IMR-90 (cell line): ENCODE measurements at regions not wholly inside any gene's neighbourhood (a gene's known extent, or its start where the extent isn't known, plus 50 kb on each side); places are given as distances from the start of the nearest gene placed in this dataset.

Experiments used
- ATAC-seq: fragments of 200-7000 bp; cut with Tn5 transposase; 2 replicates; pipeline ENCODE4 v1.9.1; 2020; ENCODE audit warnings: low read depth, mild to moderate bottlenecking, moderate library complexity
- BruUV-seq: library from RNA; stranded (reverse); fragments of 400-500 nt; replicated peaks from 2 replicates; lab custom pipeline; 2021; lab: Mats Ljungman, UMichigan
- CTCF ChIA-PET: fragments of 300-600 bp; formaldehyde crosslinking; extraction: SDS; loops from one replicate; lab custom pipeline; 2021; ENCODE audit warnings: antibody characterized with exemption; lab: Yijun Ruan, JAX
- POLR2A ChIA-PET: fragments of 300-600 bp; sonication (Branson Sonifier 250); formaldehyde crosslinking; loops from one replicate; lab custom pipeline; 2022; ENCODE audit warnings: antibody characterized with exemption; ENCODE audit not compliant: unreplicated experiment; lab: Charles Lee
- DNase-seq: peaks from one replicate; pipeline ENCODE4 v3.0.0; 2013
- H2AFZ ChIP-seq: replicated peaks from 2 replicates; pipeline ENCODE3; 2013; ENCODE audit warnings: low read length, mild to moderate bottlenecking; ENCODE audit not compliant: poor library complexity
- H2AK5ac ChIP-seq: 2 replicates; pipeline ENCODE4 v1.6.1; 2013; ENCODE audit warnings: low read depth, low read length, inconsistent platforms
- H2AK9ac ChIP-seq: replicated peaks from 2 replicates; pipeline ENCODE3; 2013; ENCODE audit warnings: mild to moderate bottlenecking, low read depth, low read length, moderate library complexity; ENCODE audit not compliant: poor library complexity
- H2BK120ac ChIP-seq: 2 replicates; pipeline ENCODE4 v1.6.1; 2013; ENCODE audit warnings: low read depth, low read length, inconsistent platforms
- H2BK15ac ChIP-seq: 3 replicates; pipeline ENCODE4 v1.6.1; 2013; ENCODE audit warnings: low read depth, low read length, inconsistent platforms
- H2BK20ac ChIP-seq: 2 replicates; pipeline ENCODE4 v1.6.1; 2013; ENCODE audit warnings: low read depth, mild to moderate bottlenecking, inconsistent platforms, low read length, moderate library complexity
- H2BK5ac ChIP-seq: 2 replicates; pipeline ENCODE4 v1.6.1; 2013; ENCODE audit warnings: mild to moderate bottlenecking, low read depth, low read length, inconsistent platforms; ENCODE audit not compliant: poor library complexity, severe bottlenecking
- H3K14ac ChIP-seq: replicated peaks from 2 replicates; pipeline ENCODE4 v1.6.1; 2013; ENCODE audit warnings: low read depth, low read length, inconsistent platforms
- H3K18ac ChIP-seq: 2 replicates; pipeline ENCODE4 v1.6.1; 2013; ENCODE audit warnings: low read depth, low read length, control low read depth
- H3K23ac ChIP-seq: 2 replicates; pipeline ENCODE4 v1.6.1; 2013; ENCODE audit warnings: low read depth, low read length, inconsistent platforms
- H3K27ac ChIP-seq: 2 replicates; pipeline ENCODE4 v1.5.1; 2013; ENCODE audit warnings: mild to moderate bottlenecking, control low read depth, low read length; ENCODE audit not compliant: insufficient read depth
- H3K27me3 ChIP-seq: 2 replicates; pipeline ENCODE4 v1.6.1; 2013; ENCODE audit warnings: low read length; ENCODE audit not compliant: control insufficient read depth, insufficient read depth
- H3K36me3 ChIP-seq: 2 replicates; pipeline ENCODE4 v1.6.1; 2013; ENCODE audit warnings: low read length, mixed read lengths; ENCODE audit not compliant: control insufficient read depth, insufficient read depth
- H3K4ac ChIP-seq: 2 replicates; pipeline ENCODE4 v1.6.1; 2013; ENCODE audit warnings: low read depth, low read length, inconsistent platforms
- H3K4me1 ChIP-seq: 2 replicates; pipeline ENCODE4 v1.6.1; 2013; ENCODE audit warnings: low read length, mixed read lengths; ENCODE audit not compliant: control insufficient read depth, insufficient read depth
- H3K4me2 ChIP-seq: 2 replicates; pipeline ENCODE4 v1.6.1; 2013; ENCODE audit warnings: low read depth, mild to moderate bottlenecking, control low read depth, low read length, moderate library complexity
- H3K4me3 ChIP-seq: 2 replicates; pipeline ENCODE4 v1.5.1; 2013; ENCODE audit warnings: low read depth, mild to moderate bottlenecking, control low read depth, low read length, moderate library complexity; ENCODE audit not compliant: insufficient read depth
- H3K56ac ChIP-seq: 2 replicates; pipeline ENCODE4 v1.6.1; 2013; ENCODE audit warnings: low read length, inconsistent platforms; ENCODE audit not compliant: insufficient read depth; ENCODE audit errors: extremely low read depth
- H3K79me1 ChIP-seq, 2 experiments: 2 replicates each; pipeline ENCODE4 v1.6.1; 2013; ENCODE audit warnings: low read length in 2 of 2, inconsistent platforms in 1 of 2, low read depth in 1 of 2
- H3K9ac ChIP-seq: 2 replicates; pipeline ENCODE4 v1.6.1; 2013; ENCODE audit warnings: low read depth, low read length, control low read depth
- H3K9me1 ChIP-seq: 2 replicates; pipeline ENCODE4 v1.6.1; 2013; ENCODE audit warnings: low read length, inconsistent platforms; ENCODE audit not compliant: insufficient read depth
- H3K9me3 ChIP-seq: 2 replicates; pipeline ENCODE4 v1.6.1; 2013; ENCODE audit warnings: low read length; ENCODE audit not compliant: control insufficient read depth, insufficient read depth
- H4K20me1 ChIP-seq: 2 replicates; pipeline ENCODE4 v1.6.1; 2013; ENCODE audit warnings: low read length, inconsistent platforms; ENCODE audit not compliant: insufficient read depth
- H4K5ac ChIP-seq: 2 replicates; pipeline ENCODE4 v1.6.1; 2013; ENCODE audit warnings: mild to moderate bottlenecking, low read depth, low read length, control low read depth
- H4K8ac ChIP-seq, 2 experiments: 2 replicates each; pipeline ENCODE4 v1.6.1; 2013; ENCODE audit warnings: low read depth in 2 of 2, low read length in 2 of 2, control low read depth in 1 of 2, inconsistent platforms in 1 of 2
- H4K91ac ChIP-seq: 2 replicates; pipeline ENCODE4 v1.6.1; 2013; ENCODE audit warnings: low read depth, low read length, inconsistent platforms; ENCODE audit not compliant: insufficient read depth
- BHLHE40 ChIP-seq: fragments of 150-350 bp; IDR thresholded peaks from 2 replicates; pipeline ENCODE4 v1.6.1; 2016; ENCODE audit warnings: mild to moderate bottlenecking, low read depth, low read length
- CHD1 ChIP-seq: IDR thresholded peaks from 2 replicates; pipeline ENCODE4 v1.6.1; 2012; ENCODE audit warnings: low read depth, low read length, improper control_type of control experiment
- FOS ChIP-seq: fragments of 150-350 bp; IDR thresholded peaks from 2 replicates; pipeline ENCODE4 v1.6.1; 2016; ENCODE audit warnings: low read depth, low read length
- POLR2A ChIP-seq: IDR thresholded peaks from 2 replicates; pipeline ENCODE4 v1.6.1; 2012; ENCODE audit warnings: mild to moderate bottlenecking, low read depth, low read length
- RAD21 ChIP-seq: IDR thresholded peaks from 2 replicates; pipeline ENCODE4 v1.6.1; 2012; ENCODE audit warnings: low read length, improper control_type of control experiment
- WGBS, 2 experiments: methylation state at CpG; one replicate each; pipeline versions ENCODE4 v1.1.5 to v1.1.7; 2013; ENCODE audit warnings: missing lambda C conversion rate in 2 of 2; ENCODE audit not compliant: insufficient read length in 1 of 2; ENCODE audit errors: extremely low coverage in 2 of 2; 5-methylcytosine and 5-hydroxymethylcytosine counted together
- dilution Hi-C: fragments of 300-500 bp; cut with HindIII; formaldehyde crosslinking; loops from one replicate; pipeline ENCODE4 v1.14.3; 2018; ENCODE audit warnings: low sequenced_read_pairs; ENCODE audit not compliant: unreplicated experiment
- in situ Hi-C: fragments of 300-500 bp; cut with MboI; formaldehyde crosslinking; loops from 3 replicates; pipeline ENCODE4 v1.14.3; 2019; ENCODE audit warnings: low sequenced_read_pairs, inconsistent platforms, mixed read lengths
- intact Hi-C: fragments of 100-400 bp; cut with micrococcal nuclease; formaldehyde crosslinking; loops from 2 replicates; pipeline ENCODE4 v1.10.0; 2022
- TF ChIP-seq, protein P1 (sequence below): fragments of 150-350 bp; IDR thresholded peaks from 2 replicates; pipeline ENCODE4 v1.6.1; 2017; ENCODE audit warnings: mild to moderate bottlenecking, antibody characterized with exemption, low read length, low read depth

DNA sequence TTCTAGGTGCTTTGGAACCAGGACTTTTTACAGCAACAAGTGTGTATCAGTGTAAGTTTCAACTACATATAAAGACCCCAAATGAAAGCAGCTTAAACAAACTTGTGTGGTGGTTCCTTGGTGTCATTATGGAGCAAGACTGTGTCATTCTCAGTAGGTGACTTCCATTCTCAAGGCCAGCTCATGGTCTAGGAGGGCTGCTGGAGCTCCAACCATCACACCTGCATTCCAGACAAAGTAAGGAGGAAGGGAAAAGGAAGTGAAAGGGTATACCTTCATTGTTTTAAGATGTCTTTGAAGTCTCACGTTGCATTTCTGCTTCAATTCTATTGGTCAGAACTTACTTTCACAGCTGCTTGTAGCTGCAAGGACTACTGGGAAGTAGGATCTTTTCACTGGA, 188.6 kb downstream of the C1orf94 start:
- Histone ChIP-seq H3K79me1 (no peaks in the 10 kb centered on the region), H3K4me1 (no peaks in the 10 kb centered on the region), H2AK9ac (no peak overlapping the region), H3K18ac (no peak overlapping the region), H3K9ac (no peak overlapping the region), H2BK20ac (no peak overlapping the region), H4K91ac (no peak overlapping the region), H3K4me2 (no peak overlapping the region), H4K5ac (no peak overlapping the region), H3K27me3 (no peaks in the 10 kb centered on the region), H3K9me3 (peaks cover 33% of the 10 kb centered on the region), H2BK15ac (no peak overlapping the region), H3K4me3 (no peak overlapping the region), H3K14ac (no peak overlapping the region), H4K8ac (no peak overlapping the region), H2AFZ (no peak overlapping the region), H3K36me3 (no peaks in the 10 kb centered on the region), H2BK120ac (no peak overlapping the region), H3K56ac (no peak overlapping the region), H3K27ac (no peak overlapping the region), H2AK5ac (no peak overlapping the region), H3K23ac (no peak overlapping the region), H4K20me1 (no peaks in the 10 kb centered on the region), H3K9me1 (no peaks in the 10 kb centered on the region), H2BK5ac (no peak overlapping the region), H3K4ac (no peak overlapping the region)
- CTCF ChIA-PET, result no interaction called here
- dilution Hi-C loops, result no loop called here
- DNase-seq, result no peak
- BruUV-seq, result no TSS peak
- POLR2A ChIA-PET, result no interaction called here
- intact Hi-C loops, result no loop called here
- TF ChIP-seq, protein P1, sequence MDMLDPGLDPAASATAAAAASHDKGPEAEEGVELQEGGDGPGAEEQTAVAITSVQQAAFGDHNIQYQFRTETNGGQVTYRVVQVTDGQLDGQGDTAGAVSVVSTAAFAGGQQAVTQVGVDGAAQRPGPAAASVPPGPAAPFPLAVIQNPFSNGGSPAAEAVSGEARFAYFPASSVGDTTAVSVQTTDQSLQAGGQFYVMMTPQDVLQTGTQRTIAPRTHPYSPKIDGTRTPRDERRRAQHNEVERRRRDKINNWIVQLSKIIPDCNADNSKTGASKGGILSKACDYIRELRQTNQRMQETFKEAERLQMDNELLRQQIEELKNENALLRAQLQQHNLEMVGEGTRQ, result no peak
- no peak for TF ChIP-seq POLR2A
- no peak for TF ChIP-seq FOS
- TF ChIP-seq BHLHE40, result no peak
- TF ChIP-seq RAD21, result no peak
- no peak for TF ChIP-seq CHD1
- in situ Hi-C loops, result no loop called here
- no peak for ATAC-seq
- WGBS, 2 experiments, result no CpG with 5 or more reads among the region's 1 CpG
